GM18907 (cell line): ENCODE measurements at regions not wholly inside any gene's neighbourhood (a gene's known extent, or its start where the extent isn't known, plus 50 kb on each side); places are given as distances from the start of the nearest gene placed in this dataset.
"Not testable (repeated sequence)": the region's sequence is repeated elsewhere in the genome, so short reads cannot be mapped to it uniquely, and the experiment has no call there.

Experiments used
- ATAC-seq: cut with Tn5 transposase; IDR thresholded peaks from one replicate; pipeline ENCODE4 v1.9.1; 2021; ENCODE audit warnings: mild to moderate bottlenecking, moderate library complexity; ENCODE audit not compliant: unreplicated experiment

DNA sequence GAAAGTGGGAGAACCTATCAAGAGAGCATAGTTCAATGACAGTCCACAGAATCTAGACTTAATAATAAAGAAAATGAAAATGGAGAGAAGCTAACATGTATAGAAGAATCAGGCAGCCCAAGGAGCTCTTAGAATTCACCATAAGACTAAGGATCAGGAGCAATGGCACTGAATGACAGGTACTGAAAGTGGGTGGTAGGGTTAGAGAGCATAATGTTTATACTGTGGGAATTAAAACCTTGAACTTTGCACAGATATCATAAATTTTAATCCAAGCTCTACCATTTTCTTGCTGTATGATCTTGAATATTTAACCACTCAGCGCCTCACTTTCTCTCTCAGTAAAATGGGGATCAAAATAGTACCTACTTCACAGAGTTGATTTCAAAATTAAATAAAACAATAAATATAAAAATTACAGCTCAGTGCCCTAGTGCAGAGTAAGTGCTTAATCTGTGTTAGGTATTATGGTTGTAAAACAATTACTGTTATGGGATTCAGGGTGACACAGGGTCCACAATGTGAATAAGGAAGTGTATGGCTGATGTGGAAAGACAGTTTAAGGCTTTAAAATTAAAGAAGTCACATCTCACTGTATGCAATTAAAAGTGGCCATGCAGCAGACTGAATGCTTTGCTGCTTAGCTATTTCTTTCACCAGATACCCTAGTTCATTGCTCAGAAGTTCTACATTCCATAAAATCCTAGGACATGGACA, 319.8 kb downstream of the HINT1 start:
- ATAC-seq, result no peak

DNA sequence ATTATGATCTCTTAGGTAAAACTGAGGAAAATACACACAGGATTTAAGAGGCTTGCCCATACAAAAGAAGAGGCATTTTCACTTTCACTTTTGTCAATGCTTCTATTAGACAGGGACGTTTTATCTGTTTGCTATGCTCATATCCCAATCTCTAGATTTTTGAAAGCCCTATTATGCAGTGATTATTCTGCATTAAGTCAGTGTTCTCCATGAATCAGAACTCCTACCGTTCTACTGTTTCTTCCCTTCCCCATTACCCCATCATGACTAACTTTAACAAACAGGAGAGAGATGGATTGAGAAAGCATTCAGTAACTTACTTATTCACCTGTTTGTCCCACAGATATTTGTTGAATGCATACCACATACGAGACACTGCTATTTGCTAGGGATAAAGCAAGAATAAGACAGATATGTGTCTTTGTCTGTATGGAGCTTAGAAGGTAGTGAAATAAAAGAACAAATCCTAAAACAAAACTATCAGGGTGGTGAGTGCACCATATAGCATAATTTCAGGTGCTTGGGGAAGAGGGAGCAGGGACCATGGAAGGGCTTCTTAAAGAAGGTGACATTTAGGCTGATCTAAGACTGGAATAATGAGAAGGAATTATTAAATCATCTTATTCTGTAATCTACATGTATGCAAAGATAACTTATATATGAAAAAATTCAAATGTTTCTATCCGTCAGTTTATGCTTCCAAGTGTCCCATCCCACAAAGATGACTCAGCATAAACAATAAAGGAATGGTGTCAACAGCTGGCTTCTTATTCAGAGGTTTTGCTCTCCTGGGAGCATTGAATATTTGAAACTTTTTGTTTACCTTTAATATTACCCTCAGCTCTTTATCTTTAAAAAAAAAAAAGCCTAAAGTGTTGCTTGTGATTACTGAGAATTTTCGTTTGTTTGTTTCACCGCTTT, 328.1 kb downstream of the HINT1 start:
- ATAC-seq, result peak; percentile 87

DNA sequence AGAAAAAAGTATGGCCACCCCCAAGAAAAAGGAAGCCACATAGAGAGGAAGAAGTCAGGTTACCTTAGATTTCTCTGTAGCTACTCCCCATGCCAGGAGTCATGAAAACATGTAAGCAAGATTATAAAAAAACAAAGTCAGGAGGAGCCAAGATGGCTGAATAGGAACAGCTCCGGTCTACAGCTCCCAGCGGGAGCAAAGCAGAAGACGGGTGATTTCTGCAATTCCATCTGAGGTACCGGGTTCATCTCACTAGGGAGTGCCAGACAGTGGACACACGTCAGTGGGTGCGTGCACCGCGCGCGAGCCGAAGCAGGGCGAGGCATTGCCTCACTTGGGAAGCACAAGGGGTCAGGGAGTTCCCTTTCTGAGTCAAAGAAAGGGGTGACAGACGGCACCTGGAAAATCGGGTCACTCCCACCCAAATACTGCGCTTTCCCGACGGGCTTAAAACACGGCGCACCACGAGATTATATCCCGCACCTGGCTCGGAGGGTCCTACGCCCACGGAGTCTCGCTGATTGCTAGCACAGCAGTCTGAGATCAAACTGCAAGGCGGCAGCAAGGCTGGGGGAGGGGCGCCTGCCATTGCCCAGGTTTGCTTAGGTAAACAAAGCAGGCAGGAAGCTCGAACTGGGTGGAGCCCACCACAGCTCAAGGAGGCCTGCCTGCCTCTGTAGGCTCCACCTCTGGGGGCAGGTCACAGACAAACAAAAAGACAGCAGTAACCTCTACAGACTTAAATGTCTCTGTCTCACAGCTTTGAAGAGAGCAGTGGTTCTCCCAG, 347.3 kb downstream of the HINT1 start:
- not testable (repeated sequence) for ATAC-seq

DNA sequence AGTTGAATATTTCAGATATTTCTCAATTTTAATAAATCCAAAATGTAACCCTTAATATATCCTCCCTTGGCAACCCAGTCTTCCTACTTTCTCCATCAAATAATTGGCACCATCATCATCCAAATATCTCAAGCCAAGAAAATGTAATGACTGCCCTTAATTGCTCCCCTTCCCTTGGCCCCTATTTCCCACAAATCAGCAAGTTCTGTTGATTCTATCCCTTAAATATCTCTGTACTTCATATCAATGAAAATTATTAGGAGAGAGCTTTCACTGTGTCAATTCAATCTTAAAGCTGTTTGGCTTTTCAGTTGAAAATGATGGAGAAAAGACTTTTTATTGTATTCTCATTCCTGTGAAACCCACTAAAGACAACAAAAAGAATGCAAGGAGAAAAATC, 349.8 kb downstream of the HINT1 start:
- no peak for ATAC-seq

DNA sequence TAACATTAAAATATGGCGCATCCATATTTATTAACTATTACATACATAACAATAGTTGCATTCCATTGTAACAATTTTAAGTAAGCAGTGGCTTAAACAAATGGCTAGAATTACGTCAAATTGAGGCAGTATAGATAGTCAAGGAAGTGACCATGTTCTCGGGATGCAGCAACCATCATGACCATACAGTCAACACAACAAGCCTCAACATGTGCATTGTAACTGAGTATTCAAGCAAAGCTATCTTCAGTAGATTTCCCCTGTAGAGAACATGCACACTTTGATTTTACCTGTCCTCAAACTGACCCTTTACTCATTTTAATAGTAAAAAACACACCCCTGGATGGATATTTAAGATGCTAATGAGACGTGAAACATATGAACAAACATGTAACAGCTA, 356.4 kb downstream of the HINT1 start:
- ATAC-seq, result no peak

DNA sequence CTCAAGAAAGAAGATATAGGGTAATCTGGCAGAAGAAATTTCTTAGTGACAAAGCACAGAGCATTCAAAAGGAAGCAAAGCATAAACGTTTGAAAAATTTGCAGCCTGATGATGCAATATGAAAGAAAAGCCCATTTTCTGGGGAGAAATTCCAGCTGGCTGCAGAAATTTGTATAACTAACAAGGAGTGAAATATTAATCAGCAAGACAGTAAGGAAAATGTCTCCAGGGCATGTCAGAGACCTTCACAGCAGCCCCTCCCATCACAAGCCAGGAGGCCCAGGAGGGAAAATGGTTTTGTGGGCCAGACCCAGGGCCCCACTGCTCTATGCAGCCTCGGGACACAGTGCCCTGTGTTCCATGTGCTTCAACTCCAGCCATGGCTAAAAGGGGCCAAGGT, 359.4 kb downstream of the HINT1 start:
- ATAC-seq, result no peak

DNA sequence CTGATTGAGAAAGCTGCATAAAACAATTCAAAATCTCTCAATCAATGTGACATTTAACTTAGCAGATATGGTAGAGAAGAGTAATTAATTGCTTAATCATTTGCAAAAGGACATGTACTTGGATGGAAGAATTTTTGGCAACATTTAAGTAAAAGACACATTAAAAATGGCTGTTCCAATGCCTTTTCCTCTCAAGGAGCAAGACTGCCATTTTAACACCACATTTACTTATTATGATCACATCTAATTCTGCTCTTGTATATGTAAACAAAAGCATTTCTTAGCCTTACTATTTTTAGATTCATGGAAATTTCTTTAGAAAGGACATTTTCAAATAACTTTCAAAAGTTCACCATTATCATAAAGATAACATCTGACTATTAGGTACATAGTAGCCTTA, 360.0 kb downstream of the HINT1 start:
- ATAC-seq, result no peak

DNA sequence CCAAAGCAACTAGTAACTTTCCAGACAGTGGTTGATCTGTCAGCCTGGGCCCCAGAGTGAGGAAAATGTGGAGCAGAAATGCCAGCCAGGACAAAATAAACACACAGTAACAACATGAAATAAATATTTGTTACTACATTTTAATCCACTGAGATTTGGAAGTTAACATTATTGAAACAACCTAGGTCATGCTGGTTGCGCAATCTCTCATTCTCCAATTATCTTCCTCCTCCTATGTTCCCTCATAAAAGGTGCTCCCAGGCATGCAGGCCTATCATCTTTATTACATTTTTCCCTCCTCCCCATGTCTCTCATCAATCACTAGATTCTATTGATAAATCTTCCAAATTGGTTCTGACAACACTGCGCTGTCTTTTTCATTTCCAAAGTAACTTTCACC, 363.1 kb downstream of the HINT1 start:
- no peak for ATAC-seq

DNA sequence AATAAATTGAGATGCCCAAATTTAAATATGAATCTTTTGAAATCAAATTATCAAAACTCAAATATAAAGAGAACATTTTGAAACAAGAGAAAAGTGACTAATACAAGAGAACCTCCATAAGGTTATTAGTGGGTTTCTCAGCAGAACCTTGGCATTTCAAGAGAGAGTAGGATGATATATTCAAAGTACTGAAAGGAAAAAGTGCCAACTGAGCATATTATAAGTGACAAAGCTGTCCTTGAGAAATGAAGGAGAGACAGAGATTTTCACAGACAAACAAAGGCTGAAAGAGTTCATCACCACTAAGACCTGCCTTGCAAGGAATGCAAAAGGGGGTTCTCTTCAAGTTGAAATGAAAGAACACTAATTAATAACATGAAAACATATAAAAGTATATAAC, 366.0 kb downstream of the HINT1 start:
- ATAC-seq, result no peak

DNA sequence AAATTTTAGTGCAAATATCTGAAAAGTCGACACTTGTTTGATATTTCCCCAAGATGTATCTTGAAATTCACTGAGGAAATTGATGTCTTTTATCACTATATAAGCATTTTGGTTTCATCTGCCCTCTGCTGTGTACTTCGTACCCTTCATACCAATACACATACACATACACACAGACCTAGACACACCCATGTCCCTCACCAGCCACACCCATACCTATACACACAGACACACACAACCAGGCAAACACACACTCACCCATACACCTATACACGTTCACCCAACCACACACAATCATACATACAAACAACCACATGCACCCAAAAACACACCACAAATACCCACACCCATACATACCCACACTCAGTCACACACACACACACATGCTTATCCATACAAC, 367.8 kb downstream of the HINT1 start:
- no peak for ATAC-seq

DNA sequence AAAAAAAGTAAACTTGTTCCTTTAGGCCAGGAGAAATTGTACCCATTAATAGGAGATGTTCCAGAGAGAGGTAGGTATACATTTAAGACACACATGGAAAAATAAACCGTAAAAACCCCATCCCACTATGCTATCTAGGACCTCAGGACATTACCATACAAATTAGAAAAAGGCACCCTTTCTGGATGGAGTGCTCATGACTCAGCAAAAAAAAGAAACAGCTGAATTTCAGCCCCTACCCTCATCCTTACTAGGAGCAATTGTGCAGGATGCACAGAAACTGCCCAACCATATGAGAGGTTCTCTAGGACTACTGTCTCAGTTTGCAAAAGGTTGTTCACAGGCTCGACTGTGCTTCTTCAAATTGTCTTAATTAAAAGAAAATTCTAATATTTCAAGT, 368.2 kb downstream of the HINT1 start:
- no peak for ATAC-seq

DNA sequence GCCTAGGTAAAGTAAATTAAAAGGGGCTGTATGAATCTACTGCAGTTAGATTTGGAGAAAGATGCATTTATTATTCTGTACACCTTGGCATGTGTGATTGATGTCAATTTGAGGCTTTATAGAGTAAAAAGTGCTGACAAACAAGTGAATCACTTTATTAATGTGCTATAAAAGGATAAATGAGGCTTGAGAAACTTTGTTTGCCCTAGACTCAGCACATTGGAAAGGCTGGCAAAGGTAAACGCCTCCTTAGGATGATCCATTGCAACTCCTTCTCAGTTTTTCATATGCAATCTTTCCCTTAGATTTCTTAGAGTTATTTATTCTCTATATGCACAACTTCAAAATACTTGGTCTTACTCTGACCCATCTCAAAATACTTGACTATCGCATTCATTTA, 369.0 kb downstream of the HINT1 start:
- no peak for ATAC-seq

DNA sequence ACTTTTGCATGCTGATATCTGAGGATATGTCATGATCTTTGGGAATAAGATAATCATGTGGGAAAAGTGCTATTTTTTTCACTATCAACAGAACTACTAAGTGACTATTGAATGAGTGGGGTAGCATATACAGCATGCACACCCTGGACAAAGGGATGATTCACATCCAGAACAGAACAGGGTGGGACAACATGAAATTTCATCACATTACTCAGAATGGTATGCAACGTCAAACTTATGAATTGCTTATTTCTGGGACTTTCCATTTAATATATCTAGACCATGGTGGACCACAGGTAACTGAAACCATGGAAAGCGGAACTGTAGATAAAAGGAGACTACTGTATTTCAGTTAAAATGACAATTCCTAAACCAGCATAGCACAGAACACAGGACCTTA, 370.0 kb downstream of the HINT1 start:
- no peak for ATAC-seq

DNA sequence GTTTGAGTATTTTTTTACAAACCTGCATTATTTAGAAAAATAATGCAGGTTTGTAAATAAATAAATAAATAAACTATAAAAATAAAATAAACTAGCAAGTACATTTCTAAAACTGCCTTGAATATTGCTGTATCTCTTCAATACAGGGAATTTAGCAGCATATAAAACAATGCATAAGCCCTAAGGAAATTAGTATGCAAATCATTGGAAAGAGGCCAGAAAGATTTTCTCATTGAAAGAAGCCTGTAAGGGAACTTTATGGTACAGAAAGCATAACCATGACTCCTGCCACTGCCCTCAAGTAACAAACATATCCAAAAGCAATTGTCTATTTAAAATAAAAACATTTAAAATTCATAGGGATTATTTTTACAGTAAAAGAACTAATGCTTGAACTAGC, 387.3 kb downstream of the HINT1 start:
- ATAC-seq, result no peak

DNA sequence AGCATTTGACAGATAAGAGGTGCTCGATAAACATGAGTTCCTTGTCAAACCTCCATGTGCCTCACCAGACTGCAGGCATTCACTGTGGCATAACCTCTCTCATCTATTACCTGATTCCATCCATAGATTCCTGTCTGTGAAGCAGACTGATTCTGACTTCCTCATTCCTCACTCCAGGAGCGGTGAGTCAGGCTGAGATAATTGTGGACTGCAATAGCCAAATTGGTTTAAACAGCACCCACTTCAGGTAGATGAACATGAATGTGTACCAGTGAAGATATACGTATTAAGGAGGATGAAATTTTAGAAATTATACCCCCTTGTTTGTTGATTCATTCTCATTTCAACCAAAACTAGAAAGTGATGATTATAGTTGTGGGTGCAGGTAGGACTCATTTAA, 391.2 kb downstream of the HINT1 start:
- ATAC-seq, result no peak

DNA sequence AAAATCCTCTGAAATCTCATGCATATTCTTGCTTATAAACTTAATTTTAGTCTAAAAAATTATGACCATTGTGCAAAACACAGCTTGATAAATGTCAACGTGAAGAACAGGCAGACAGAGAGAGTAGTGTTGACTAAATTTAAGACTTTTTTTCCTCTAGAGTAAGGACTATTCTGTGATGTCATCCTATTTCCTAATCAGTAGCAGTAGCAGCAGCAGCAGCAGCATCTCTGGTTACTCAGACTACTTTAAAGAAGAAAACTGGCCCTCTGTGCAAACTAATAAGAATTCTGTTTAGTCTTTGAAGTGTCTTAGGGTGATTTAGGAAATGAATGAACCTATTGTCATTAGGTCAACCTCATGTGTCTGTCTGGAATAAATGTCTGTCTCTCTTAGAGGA, 403.0 kb downstream of the HINT1 start:
- no peak for ATAC-seq

DNA sequence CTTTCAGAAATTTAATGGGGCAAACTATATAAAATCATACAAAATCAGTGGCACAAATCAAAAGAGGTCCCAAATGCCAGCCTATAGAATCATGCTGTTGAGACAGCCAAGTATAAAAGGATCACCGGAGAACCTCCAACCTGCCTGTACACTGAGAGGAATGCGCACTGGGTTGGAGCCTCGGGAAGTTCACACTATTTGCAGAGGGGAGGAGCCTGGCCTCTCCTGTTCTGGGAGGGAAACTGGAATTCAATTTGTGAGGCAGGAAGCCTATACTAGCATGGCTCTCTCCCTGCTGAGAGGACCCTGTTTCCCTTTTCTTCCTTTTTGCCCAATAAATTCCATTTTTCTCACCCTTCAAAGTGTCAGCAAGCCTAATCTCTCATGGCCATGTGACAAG, 406.0 kb downstream of the HINT1 start:
- ATAC-seq, result no peak

DNA sequence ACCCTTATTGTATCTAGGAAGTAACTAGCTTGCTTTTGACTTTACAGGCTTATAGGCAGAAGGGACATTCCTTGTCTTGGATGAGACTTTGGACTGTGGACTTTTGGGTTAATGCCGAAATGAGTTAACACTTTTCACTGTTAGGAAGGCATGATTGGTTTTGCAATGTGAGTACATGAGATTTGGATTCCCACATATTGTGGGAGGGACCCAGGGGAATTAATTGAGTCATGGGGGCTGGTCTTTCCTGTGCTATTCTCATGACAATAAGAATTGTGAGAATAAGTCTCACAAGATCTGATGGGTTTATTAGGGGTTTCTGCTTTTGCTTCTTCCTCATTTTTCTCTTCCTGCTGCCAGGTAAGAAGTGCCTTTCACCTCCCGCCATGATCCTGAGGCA, 417.5 kb downstream of the HINT1 start:
- ATAC-seq, result no peak

DNA sequence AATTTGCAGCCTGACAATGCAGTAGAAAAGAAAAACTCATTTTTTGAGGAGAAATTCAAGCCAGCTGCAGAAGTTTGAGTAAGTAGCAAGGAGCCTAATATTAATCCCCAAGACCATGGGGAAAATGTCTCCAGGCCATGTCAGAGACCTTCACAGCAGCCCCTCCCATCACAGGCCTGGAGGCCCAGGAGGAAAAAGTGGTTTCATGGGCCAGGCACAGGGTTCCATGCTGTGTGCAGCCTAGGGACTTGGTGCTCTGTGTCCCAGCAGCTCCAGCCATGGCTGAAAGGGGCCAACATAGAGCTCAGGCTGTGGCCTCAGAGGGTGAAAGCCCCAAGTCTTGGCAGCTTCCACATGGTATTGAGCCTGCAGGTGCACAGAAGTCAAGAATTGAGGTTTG, 418.4 kb downstream of the HINT1 start:
- not testable (repeated sequence) for ATAC-seq

DNA sequence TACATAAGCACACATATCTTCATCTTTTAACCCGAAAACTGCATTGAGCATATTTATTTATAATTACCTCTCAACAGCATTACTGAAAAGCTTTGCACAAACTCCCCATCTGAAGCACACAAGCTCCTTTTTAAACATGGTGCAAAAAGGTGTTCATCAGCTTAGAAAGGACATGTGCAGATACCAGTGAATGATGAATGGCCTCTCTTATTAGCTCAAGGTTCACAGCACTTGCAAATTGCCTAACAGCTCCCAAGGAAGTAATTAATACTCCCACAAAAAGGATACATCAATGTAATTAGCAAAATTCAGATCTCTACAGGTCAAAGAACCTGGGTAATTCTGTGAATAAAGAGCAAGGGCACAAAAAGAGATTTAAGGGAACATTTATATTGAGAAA, 422.0 kb downstream of the HINT1 start:
- no peak for ATAC-seq

DNA sequence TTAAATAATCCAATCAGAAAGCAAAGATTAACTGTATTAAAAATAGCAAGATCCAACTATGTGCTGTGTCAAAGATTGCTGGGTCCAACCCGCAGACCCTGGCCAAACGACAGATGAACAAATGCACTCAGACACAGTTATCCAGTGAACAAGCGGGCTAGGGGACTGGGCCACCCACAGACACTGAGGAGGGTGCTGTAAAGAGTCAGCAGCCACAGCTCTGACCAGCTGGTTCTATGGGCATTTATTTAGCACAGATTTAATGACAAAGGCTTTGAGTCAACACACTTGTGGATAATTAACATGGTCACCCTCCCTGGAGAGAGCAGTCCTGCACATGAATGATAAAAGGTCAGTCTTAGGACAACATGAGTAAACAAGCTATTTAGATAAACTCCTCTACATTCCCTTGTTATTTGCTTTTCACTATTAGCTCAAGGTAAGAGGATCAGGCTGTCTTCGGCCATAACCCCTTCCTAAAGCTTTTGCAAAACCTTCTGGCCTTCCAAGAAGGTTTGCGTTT, 424.9 kb downstream of the HINT1 start:
- no peak for ATAC-seq
